ENCODE measurements at regions not wholly inside any gene's neighbourhood (a gene's known extent, or its start where the extent isn't known, plus 50 kb on each side); places are given as distances from the start of the nearest gene placed in this dataset.
"Not testable (repeated sequence)": the region's sequence is repeated elsewhere in the genome, so short reads cannot be mapped to it uniquely, and the experiment has no call there.

DNA sequence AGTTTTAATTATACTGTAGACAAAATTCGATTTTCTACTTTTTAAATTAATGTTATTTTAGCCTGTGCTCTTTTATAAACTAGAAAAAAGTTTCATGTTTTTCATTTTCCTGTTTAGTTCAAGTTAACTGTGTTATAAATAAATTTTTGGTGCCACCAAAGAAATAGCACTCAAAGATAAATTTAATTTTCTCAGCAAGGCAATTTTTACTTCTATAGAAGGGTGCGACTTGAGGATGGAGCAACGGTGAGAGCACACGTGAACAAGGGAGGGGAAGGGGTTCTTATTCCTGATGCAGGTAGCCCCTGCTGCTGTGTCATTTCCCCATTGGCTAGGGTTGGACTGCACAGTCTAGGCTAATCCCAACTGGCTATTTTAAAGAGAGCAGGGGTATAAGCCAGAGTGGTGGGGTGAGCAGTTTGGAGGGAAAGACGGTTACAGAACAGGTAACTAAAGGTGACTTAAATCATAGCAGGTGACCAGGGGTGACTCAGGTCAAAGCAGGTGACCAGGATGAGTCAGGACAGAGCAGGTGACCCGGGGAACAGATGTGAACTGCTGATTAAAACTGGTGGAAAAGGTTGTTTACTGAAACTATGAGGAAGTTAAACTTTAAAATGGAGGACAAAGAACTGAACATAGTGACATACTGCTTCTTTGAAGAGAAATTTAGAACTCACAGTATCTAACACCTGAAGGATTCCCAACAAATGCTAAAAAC, 104.6 kb upstream of the GPBP1 start:
- no peak for DNase-seq

DNA sequence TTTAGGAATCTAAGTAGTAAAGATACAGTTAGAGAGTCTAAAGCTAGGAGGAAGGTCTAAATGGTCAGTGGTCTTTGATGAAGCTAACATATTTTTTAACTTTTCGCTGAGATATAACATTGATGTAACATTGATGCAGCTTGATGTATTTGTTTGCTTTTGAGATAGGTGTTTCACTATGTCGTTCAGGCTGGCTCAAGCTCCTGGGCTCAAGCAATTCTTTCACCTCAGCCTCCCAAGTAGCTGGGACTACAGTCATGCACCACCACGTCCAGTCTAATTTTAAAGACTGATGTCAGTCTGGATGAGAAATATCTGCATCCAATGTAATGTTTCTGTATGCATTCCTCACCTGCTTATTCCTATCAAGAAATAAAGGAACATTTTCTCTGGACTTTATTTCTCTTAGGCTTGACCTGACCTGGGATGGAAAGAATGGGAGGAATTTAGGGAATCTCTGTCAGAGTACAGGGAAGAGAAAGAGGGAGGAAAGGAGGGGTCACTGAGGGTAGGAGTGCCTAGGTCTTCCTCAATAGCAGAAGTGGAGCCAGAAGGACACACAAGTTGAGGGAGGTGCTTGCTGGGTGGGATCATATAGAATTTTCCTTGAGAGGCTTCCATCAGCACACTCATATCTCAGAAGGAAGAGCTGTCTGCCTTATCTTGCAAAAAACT, 101.5 kb upstream of the GPBP1 start:
- DNase-seq: no peak

DNA sequence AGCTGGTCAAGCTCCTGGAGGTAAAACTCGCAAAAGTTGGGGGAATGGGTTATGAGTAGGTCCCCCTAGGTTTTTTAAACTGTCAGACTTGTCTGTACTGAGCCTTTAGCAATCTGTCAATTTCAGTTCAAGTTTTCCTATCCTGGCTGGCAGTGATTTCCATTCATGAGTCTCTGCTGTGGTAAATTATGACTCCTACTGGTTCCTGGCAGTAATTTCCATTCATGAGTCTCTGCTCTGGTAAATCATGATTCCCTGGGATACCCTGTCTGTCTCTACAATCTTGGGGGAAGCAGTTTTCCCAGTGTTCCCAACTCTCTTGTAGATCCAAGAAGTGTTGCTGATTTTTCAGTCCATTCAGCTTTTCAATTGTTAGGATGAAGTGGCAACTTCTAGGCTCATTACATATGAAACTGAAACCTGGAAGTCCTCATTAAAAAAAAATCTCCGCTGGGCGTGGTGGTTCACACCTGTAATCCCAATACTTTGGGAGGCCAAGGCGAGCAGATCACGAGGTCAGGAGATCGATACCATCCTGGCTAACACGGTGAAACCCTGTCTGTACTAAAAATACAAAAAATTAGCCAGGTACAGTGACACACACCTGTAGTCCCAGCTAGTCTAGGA, 91.3 kb upstream of the GPBP1 start:
- DNase-seq: no peak

DNA sequence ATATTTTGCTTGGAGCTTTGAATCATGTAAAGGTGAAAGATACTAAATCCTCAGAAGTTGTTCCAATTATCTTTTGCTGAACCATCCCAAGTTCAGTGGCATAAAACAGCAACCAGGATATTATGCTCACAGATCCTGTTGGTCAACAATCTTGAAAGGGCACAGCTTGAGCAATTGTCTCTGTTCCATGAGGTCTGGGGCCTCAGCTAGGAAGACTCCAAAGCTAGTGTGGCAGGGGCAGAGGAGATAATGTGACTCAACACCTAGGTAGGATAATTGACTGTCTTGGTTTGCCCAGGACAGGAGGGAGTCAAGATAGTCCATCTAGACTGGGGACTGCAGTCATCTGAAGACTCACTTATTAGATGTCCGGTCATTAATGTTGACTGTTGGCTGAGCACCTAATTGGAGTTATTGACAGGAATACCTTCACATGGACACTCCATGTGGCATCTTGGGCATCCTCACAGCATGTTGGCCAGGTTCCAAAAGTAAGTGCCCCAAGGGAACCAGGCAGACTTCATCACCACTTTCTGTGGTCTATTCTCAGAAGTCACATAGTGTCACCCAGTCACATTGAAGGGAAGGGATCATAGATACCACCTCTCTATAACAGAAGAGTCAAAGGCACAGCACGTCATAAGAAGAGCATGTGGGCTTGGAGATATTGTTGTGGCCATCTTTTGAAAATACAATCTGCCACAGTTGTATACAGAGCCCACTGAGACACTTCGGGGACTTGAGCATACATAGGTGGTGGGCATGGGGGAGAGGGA, 88.4 kb upstream of the GPBP1 start:
- DNase-seq: no peak

DNA sequence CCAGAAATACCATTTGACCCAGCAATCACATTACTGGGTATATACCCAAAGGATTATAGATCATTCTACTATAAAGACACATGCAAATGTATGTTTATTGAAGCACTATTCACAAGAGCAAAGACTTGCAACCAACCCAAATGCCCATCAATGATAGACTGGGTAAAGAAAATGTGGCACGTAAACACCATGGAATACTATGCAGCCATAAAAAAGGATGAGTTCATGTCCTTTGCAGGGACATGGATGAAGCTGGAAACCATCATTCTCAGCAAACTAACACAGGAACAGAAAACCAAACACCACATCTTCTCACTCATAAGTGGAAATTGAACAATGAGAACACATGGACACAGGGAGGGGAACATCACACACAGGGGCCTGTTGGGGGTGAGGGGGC, 85.9 kb upstream of the GPBP1 start:
- not testable (repeated sequence) for DNase-seq

DNA sequence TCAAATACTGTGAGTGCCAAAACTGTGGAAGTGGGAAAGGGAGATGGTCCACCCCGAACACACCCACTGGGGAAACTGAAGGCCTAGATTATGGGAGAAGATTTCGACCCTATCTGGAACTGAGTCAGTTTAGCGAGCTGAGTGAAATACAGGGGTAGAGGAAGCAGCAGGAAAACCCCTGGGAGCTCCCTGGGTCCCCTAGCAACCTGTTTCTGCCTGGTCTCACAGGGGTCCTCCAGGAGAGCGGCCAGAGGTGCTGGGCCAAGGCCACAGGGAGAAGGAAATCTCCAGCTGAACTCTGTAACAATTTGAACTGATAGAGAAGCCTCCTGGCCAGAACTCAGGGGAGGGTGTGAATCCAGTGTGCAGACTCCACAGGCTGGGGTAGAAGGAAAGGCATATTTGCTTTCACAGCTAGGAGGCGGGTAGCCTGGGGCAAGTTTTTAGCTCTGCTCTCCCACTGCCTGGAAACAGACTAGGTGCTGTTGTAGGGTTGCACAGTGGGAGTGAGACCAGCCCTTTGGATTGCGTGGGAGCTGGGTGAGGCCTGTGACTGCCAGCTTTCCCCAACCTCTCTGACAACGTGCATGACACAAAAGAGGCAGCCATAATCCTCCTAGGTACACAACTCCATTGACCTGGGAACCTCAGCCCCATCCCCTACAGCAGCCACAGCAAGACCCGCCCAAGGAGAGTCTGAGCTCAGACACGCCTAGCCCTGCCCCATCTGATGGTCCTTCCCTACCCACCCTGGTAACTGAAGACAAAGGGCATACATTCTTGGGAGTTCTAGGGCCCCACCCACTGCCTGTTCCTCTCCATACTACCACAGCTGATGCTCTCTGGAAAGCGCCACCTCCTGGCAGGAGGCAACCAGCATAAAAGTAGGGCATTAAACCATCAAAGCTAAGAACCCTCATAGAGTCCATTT, 78.8 kb upstream of the GPBP1 start:
- DNase-seq: no peak

DNA sequence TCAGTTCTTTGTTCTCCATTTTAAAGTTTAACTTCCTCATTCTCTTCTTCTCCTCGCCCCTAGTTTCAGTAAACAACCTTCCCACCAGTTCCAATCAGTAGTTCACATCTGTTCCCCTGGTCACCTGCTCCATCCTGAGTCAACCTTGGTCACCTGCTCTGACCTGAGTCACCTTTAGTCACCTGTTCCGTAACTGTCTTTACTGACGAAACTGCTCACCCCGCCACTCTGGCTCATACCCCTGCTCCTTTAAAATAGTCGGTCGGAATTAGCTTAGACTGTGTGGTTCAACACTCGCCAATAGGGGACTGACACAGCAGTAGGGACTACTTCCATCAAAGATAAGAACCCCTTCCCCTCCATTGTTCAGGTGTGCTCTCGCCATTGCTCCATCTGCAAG, 76.3 kb upstream of the GPBP1 start:
- no peak for DNase-seq

DNA sequence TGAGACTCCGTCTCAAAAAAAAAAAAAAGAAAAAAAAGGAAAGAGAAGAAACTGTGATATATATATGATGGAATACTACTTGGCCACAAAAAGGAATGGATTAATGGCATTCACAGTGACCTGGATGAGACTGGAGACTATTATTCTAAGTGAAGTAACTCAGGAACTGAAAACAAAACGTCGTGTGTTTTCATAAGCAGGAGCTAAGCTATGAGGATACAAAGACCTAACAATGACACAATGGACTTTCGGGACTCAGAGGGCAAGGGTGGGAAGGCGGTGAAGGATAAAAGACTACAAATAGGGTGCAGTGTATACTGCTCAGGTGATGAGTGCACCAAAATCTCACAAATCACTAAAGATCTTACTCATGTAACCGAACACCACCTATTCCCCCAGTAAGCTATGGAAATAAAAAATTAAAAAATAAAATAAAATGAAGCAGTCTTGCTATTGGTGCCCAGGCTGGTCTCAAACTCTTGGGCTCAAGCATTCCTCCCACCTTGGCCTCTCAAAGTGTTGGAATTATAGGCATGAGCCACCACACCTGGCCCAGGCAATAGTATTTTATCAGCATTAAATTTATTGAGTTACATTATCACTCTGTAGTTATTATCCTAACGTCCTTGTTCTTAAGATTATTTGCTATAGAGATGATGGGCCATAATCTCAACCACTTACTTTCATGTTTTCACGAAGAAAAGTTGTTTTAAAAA, 71.5 kb upstream of the GPBP1 start:
- no peak for DNase-seq

DNA sequence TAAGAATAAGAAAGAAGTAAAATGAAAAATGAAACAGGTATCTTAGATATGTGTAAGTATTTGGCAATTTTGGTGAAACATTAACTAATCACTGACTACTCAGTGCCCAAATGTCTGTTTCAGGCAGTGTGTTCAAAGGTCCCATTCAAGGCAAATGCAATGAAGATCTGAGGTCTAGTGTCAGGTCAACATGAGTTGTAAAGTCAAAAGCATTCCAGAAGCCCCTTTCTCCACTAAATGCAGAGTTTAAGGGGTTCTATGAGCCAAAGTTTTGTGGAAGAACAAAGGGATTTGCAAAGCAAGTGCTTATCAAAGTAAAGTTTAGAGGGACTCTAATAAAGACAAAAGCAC, 71.0 kb upstream of the GPBP1 start:
- no peak for DNase-seq

DNA sequence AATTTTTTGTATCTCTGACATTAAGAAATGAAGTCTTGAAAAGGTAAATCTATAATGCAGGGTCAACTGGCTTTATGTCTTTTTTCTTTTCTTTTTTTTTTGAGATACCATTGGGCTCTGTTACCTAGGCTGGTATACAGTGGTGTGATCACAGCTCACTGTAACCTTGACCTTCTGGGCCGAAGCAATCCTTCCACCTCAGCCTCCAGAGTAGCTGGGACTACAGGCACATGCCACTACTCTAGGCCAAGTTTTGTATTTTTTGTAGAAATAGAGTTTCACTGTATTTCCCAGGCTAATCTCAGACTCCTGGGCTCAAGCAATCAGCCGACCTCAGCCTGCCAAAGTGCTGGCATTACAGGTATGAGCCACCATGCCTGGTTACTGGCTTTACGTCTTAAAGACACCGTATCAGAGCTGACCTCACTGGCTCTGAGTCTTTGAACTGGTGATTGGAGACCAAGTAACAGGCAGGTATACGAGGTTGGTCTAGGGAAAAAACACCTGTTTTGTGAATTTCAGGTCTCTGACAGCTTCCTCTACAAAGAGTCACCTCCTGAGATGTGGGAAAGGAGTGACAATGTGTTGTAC, 70.4 kb upstream of the GPBP1 start:
- no peak for DNase-seq

DNA sequence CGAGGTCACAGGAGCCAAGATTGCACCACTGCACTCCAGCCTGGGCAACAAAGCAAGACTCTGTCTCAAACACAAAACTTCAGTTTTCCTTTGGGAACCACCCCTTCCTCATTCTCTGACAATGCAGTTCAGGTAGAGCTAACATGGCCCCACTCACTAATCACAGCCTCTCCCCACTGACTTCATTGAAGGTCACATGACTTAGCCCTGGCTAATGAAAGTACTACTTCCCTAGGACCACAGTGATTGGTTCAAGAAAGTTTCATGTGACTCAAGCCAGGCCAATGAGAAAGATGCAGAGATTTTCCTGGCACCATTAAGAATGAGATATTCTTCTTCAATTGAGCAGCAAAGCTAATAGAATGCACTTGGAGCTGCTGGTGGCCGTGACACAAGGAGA, 67.2 kb upstream of the GPBP1 start:
- DNase-seq: no peak

DNA sequence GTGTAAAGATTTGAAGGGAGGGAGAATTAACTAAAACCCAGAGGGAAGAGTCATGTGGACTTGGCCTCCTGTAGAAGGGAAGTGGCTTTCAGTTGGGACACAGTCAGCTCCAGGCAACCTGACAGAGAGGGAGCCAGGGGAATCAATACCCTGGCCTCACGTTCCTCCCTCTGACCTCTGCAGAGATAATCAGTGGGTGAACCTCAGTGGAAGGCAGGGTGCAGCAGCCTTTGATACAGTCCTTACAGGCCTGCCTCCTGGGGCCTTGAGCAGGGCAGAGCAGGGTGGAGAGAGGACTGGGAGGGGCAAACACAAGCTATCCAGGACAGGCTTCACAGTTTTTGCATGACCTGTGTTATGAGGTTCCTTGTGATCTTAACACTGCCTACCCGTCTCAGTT, 61.9 kb upstream of the GPBP1 start:
- no peak for DNase-seq

DNA sequence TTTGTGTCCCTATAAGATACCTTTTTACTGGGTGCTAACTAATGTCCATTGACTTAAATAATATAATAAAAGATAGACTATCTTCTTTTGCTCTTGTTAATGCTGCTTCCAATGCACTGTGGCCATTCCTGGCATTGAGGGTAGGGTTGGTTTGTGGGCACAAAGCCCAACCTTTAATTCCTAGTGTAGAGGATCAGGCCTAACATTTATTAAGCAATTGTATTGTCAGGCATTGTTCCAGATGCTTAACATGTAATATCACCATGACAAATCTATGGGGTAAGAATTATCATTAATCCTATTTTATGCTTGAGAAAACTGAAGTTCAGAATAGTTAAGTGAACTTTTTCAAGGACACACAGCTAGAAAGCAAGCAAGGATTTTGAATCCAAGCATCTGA, 60.4 kb upstream of the GPBP1 start:
- DNase-seq: no peak

DNA sequence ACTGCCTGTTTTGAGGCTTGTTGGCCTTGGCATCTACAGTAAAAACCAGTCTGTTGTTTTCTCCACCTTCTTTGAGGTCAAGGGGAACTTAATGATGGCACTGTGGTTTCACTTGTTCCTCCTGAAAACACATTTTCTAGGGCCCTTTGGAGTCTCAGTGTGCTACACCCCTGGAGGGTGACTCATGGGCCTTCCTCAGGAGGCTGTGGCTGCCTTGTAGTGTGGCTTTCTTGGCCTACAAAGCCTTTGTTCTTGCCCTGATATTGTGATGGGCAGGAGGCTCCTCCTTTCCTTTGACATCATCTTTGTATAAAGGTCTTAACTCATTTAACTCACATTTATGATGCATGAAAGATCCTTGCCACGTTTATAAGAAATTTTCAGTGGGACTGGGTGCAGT, 56.3 kb upstream of the GPBP1 start:
- DNase-seq: no peak

DNA sequence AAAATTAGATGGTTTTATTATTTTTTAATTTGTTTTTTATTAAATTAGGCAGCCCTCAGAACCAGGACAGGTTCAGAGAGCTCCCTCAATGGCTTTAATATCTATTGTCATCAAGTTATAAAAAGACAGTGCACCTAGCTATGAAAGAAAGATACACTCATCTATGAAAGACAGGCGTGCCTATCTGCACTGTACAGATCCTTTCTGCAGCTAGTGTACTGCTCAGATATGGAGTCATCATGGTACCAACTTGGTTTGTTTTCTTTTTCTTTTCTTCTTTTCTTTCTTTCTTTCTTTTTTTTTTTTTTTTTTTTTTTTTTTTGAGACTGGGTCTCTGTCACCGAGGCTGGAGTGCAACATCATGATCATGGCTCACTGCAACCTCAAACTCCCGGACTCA, 54.8 kb upstream of the GPBP1 start:
- no peak for DNase-seq

DNA sequence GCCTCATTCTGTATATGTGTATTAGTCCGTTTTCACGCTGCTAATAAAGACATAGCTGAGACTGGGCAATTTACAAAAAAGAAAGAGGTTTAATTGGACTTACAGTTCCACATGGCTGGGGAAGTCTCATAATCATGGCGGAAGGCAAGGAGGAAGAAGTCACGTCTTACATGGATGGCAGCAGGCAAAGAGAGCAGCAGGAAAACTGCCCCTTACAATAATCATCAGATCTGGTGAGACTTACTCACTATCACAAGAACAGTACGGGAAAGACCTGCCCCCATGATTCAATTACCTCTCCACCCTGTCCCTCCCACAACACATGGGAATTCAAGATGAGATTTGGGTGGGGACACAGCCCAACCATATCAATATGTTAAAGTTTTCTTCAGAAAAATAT, 49.8 kb upstream of the GPBP1 start:
- DNase-seq: no peak
